NCI-H1436 treated with DMSO at 0.1 percent for 48 hours (cell line): ENCODE measurements at regions not wholly inside any gene's neighbourhood (a gene's known extent, or its start where the extent isn't known, plus 50 kb on each side); places are given as distances from the start of the nearest gene placed in this dataset.
"Not testable (repeated sequence)": the region's sequence is repeated elsewhere in the genome, so short reads cannot be mapped to it uniquely, and the experiment has no call there.

Experiments
- DNase-seq: peaks from one replicate; lab custom pipeline; 2025; lab: John Stamatoyannopoulos, UW

GRCh38 chr5:130955041-130955440, 210.0 kb downstream of the HINT1 start:
- DNase-seq, result no peak

- no peak for DNase-seq
These were observed 210.7 kb downstream of the HINT1 start for GRCh38 chr5:130954336-130954735.

- DNase-seq, result no peak
These were observed 226.0 kb downstream of the HINT1 start for GRCh38 chr5:130939059-130939458.

- DNase-seq, result no peak
These were observed 228.0 kb downstream of the HINT1 start for GRCh38 chr5:130937046-130937445.

- no peak for DNase-seq
These were observed 241.4 kb downstream of the HINT1 start for GRCh38 chr5:130923543-130924124.

GRCh38 chr5:130912088-130912487, 253.0 kb downstream of the HINT1 start:
- no peak for DNase-seq

GRCh38 chr5:130908186-130908585, 256.9 kb downstream of the HINT1 start:
- no peak for DNase-seq

- DNase-seq, result peak; percentile 12
These were observed 267.4 kb downstream of the HINT1 start for GRCh38 chr5:130897537-130898195.

- DNase-seq, result not testable (repeated sequence)
These were observed 267.9 kb downstream of the HINT1 start for GRCh38 chr5:130897181-130897536.

- DNase-seq, result no peak
These were observed 268.4 kb downstream of the HINT1 start for GRCh38 chr5:130896636-130897035.

GRCh38 chr5:130893006-130893405, 272.1 kb downstream of the HINT1 start:
- DNase-seq, result no peak

GRCh38 chr5:130890610-130891009, 274.4 kb downstream of the HINT1 start:
- no peak for DNase-seq

- DNase-seq, result no peak
These were observed 279.4 kb downstream of the HINT1 start for GRCh38 chr5:130885691-130886090.

GRCh38 chr5:130885027-130885426, 280.0 kb downstream of the HINT1 start:
- no peak for DNase-seq

GRCh38 chr5:130884023-130884422, 281.0 kb downstream of the HINT1 start:
- no peak for DNase-seq

- DNase-seq, result no peak
These were observed 289.4 kb downstream of the HINT1 start for GRCh38 chr5:130875656-130876055.

GRCh38 chr5:130874861-130875417, 290.1 kb downstream of the HINT1 start:
- no peak for DNase-seq

- no peak for DNase-seq
These were observed 293.5 kb downstream of the HINT1 start for GRCh38 chr5:130871346-130872086.

GRCh38 chr5:130870691-130871090, 294.4 kb downstream of the HINT1 start:
- DNase-seq, result no peak

- no peak for DNase-seq
These were observed 296.7 kb downstream of the HINT1 start for GRCh38 chr5:130868186-130868840.

GRCh38 chr5:130845049-130845765, 319.8 kb downstream of the HINT1 start:
- no peak for DNase-seq
